AG04450 (cell line): ENCODE measurements at regions not wholly inside any gene's neighbourhood (a gene's known extent, or its start where the extent isn't known, plus 50 kb on each side); places are given as distances from the start of the nearest gene placed in this dataset.

Source experiments
- CTCF ChIA-PET: fragments of 300-600, 350-600 bp; formaldehyde crosslinking; extraction: SDS; loops from one replicate; lab custom pipeline; 2022; ENCODE audit warnings: antibody characterized with exemption, inconsistent platforms; lab: Charles Lee
- POLR2A ChIA-PET: fragments of 350-600 bp; formaldehyde crosslinking; extraction: SDS; loops from one replicate; lab custom pipeline; 2021; ENCODE audit warnings: antibody characterized with exemption, inconsistent platforms; lab: Yijun Ruan, JAX
- DNase-seq: peaks from one replicate; pipeline ENCODE4 v3.0.0-alpha.2; 2011; ENCODE audit warnings: low read depth, low spot score
- H3K27ac ChIP-seq: one replicate; pipeline ENCODE4 v1.5.1; 2012; ENCODE audit warnings: low read depth, low read length, control low read depth
- H3K27me3 ChIP-seq: one replicate; pipeline ENCODE4 v1.6.0; 2012; ENCODE audit warnings: low read length; ENCODE audit not compliant: control insufficient read depth, insufficient read depth
- H3K4me3 ChIP-seq: 2 replicates; pipeline ENCODE4 v1.5.1; 2011; ENCODE audit warnings: mild to moderate bottlenecking, low read depth, low read length, control low read depth
- H3K9me3 ChIP-seq: 2 replicates; pipeline ENCODE4 v1.5.1; 2012; ENCODE audit warnings: low read length; ENCODE audit not compliant: control insufficient read depth, insufficient read depth
- CTCF ChIP-seq: IDR thresholded peaks from 2 replicates; pipeline ENCODE4 v1.5.1; 2011; ENCODE audit warnings: low read depth, low read length, control low read depth, inconsistent platforms

- ChIA-PET CTCF (interaction anchor here (0.5 to 3.2 kb wide), 32 partner anchors 9 to 1243 kb away, joined by 3 to 18 read pairs (median 4); partner anchors contain the start of gene ATF7IP), POLR2A (interaction anchor here (0.7 kb wide), 1 partner anchor 14 kb away, joined by 3 read pairs; no protein-coding TSS in a partner anchor)
- DNase-seq, result peak; percentile 2
- Histone ChIP-seq H3K9me3 (no peaks in the 10 kb centered on the region), H3K4me3 (no peak overlapping the region), H3K27ac (no peak overlapping the region), H3K27me3 (peaks cover 3% of the 10 kb centered on the region)
- peak; percentile 76 for TF ChIP-seq CTCF
Observed at GRCh38 chr12:14185427-14186192, 179.9 kb upstream of the ATF7IP start.

- Histone ChIP-seq H3K27ac (no peak overlapping the region), H3K4me3 (no peak overlapping the region), H3K9me3 (no peaks in the 10 kb centered on the region), H3K27me3 (peaks cover 3% of the 10 kb centered on the region)
- POLR2A ChIA-PET, result interaction anchor here (0.7 kb wide), 1 partner anchor 13 kb away, joined by 3 read pairs; no protein-coding TSS in a partner anchor
- CTCF ChIA-PET, result interaction anchor here (0.5 to 3.2 kb wide), 30 partner anchors 9 to 1244 kb away, joined by 3 to 18 read pairs (median 4); no protein-coding TSS in a partner anchor
- DNase-seq, result no peak
- TF ChIP-seq CTCF, result no peak
Observed at GRCh38 chr12:14186193-14186502, 179.3 kb upstream of the ATF7IP start.

GRCh38 chr12:14187002-14187401 is 178.5 kb upstream of the ATF7IP start:
- DNase-seq, result no peak
- Histone ChIP-seq H3K4me3 (no peak overlapping the region), H3K27me3 (peaks cover 3% of the 10 kb centered on the region), H3K9me3 (no peaks in the 10 kb centered on the region), H3K27ac (no peak overlapping the region)
- CTCF ChIA-PET, result interaction anchor here (1.4 to 2.5 kb wide), 3 partner anchors 11 to 227 kb away, joined by 3 to 15 read pairs (median 4); no protein-coding TSS in a partner anchor
- no peak for TF ChIP-seq CTCF
- POLR2A ChIA-PET, result no interaction called here

- Histone ChIP-seq H3K4me3 (no peak overlapping the region), H3K27me3 (peaks cover 3% of the 10 kb centered on the region), H3K9me3 (no peaks in the 10 kb centered on the region), H3K27ac (no peak overlapping the region)
- DNase-seq, result no peak
- POLR2A ChIA-PET, result no interaction called here
- CTCF ChIA-PET, result no interaction called here
- TF ChIP-seq CTCF, result no peak
Observed at GRCh38 chr12:14187966-14188365, 177.5 kb upstream of the ATF7IP start.

GRCh38 chr12:14188744-14189143 is 176.7 kb upstream of the ATF7IP start:
- Histone ChIP-seq H3K4me3 (no peak overlapping the region), H3K27ac (no peak overlapping the region), H3K27me3 (peaks cover 3% of the 10 kb centered on the region), H3K9me3 (no peaks in the 10 kb centered on the region)
- ChIA-PET CTCF (no interaction called here), POLR2A (no interaction called here)
- DNase-seq, result no peak
- no peak for TF ChIP-seq CTCF
